ENCODE measurements at regions not wholly inside any gene's neighbourhood (a gene's known extent, or its start where the extent isn't known, plus 50 kb on each side); places are given as distances from the start of the nearest gene placed in this dataset.

DNA sequence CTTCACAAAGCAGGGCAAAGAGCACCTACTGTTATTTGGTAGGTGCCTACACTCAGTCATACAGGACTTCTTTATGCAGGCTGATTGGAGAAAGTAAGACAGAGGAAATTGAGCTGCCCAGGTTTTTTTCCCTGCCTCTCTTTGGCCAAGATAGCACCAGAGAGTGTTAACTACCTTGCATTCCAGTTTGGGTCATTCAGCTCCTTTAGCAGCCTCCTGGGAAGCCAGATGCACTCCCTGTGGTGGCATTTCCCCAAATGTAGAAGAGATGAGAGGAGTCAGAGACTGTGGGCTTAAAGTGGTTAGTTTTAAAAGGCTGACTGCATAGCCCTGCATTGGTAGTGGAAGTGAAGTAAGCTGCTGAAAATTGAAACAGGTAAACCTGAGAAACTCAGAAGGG lies 358.4 kb downstream of the BCKDHB start:
- no peak for DNase-seq (ENCODE audit: low spot score)
- no peaks in the 10 kb centered on the region for H3K4me1 ChIP-seq (ENCODE audit: insufficient read depth, poor library complexity, severe bottlenecking)
- no peaks in the 10 kb centered on the region for H3K36me3 ChIP-seq (ENCODE audit: low read depth)
- no peak overlapping the region for H3K4me3 ChIP-seq (ENCODE audit: severe bottlenecking)
- TF ChIP-seq, protein P1, sequence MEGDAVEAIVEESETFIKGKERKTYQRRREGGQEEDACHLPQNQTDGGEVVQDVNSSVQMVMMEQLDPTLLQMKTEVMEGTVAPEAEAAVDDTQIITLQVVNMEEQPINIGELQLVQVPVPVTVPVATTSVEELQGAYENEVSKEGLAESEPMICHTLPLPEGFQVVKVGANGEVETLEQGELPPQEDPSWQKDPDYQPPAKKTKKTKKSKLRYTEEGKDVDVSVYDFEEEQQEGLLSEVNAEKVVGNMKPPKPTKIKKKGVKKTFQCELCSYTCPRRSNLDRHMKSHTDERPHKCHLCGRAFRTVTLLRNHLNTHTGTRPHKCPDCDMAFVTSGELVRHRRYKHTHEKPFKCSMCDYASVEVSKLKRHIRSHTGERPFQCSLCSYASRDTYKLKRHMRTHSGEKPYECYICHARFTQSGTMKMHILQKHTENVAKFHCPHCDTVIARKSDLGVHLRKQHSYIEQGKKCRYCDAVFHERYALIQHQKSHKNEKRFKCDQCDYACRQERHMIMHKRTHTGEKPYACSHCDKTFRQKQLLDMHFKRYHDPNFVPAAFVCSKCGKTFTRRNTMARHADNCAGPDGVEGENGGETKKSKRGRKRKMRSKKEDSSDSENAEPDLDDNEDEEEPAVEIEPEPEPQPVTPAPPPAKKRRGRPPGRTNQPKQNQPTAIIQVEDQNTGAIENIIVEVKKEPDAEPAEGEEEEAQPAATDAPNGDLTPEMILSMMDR (IDR thresholded peaks at IDR 0.05; ENCODE audit: poor library complexity, severe bottlenecking): no peak
- H3K27ac ChIP-seq (ENCODE audit: poor library complexity, severe bottlenecking): no peak overlapping the region
- no peak for ATAC-seq (ENCODE audit: low read depth)
- H3K27me3 ChIP-seq (ENCODE audit: insufficient read depth, poor library complexity, severe bottlenecking): no peaks in the 10 kb centered on the region
- no peaks in the 10 kb centered on the region for H3K9me3 ChIP-seq (ENCODE audit: severe bottlenecking)

DNA sequence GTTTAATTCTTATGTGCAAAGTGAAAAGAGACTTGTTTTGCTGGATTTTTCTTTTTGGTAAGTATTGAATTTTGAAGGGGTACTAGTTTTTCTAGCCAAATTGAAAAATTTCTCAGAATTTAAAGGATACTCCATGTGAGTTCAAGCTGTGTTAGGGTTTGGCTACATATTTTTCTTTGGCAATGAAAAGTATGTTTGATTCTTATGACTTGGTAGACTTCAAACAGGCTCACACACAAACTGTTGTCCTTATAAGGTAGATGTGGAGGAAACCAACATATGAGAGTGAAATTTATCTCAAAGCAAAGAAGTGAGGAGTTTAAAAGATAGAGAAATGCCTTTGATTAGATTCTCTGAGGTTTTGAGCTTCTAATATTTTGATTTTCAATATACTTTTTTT lies 356.7 kb downstream of the BCKDHB start:
- no peaks in the 10 kb centered on the region for H3K27me3 ChIP-seq (ENCODE audit: insufficient read depth, poor library complexity, severe bottlenecking)
- no peak for ATAC-seq (ENCODE audit: low read depth)
- no peaks in the 10 kb centered on the region for H3K9me3 ChIP-seq (ENCODE audit: severe bottlenecking)
- H3K4me3 ChIP-seq (ENCODE audit: severe bottlenecking): no peak overlapping the region
- TF ChIP-seq, protein P1 (IDR thresholded peaks at IDR 0.05; ENCODE audit: poor library complexity, severe bottlenecking): no peak
- H3K36me3 ChIP-seq (ENCODE audit: low read depth): no peaks in the 10 kb centered on the region
- no peaks in the 10 kb centered on the region for H3K4me1 ChIP-seq (ENCODE audit: insufficient read depth, poor library complexity, severe bottlenecking)
- no peak overlapping the region for H3K27ac ChIP-seq (ENCODE audit: poor library complexity, severe bottlenecking)
- no peak for DNase-seq (ENCODE audit: low spot score)

DNA sequence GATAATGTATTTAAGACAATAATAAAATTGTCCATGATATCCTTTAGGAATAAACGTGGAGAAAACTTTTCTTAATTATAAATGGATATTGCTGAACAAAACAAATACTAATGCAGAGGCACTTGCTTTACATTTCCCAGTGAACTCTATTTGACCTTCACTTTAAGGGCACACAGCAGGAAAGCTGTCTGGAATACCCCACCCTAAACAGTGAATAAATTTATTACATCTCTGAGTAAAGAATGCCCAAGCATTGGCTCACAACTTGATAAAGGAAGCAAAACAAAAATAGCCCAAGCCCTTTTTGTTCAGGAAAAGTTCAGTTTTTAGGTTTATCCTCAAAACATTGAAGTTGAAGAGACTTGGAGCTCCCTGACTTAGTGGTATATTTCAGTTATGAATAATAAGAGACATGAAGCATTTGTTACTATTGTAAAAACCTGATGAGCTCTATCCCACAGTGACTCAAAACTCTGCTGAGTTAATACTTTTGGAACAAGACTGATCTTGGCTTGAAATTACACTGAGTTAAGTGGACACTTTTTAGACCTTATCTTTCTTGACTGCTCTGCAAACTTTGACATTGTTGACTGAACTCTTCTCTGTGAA lies 353.9 kb downstream of the BCKDHB start:
- Histone ChIP-seq H3K9me3 (ENCODE audit: severe bottlenecking) (no peaks in the 10 kb centered on the region), H3K27me3 (ENCODE audit: insufficient read depth, poor library complexity, severe bottlenecking) (no peaks in the 10 kb centered on the region), H3K36me3 (ENCODE audit: low read depth) (no peaks in the 10 kb centered on the region), H3K27ac (ENCODE audit: poor library complexity, severe bottlenecking) (no peak overlapping the region), H3K4me3 (ENCODE audit: severe bottlenecking) (no peak overlapping the region), H3K4me1 (ENCODE audit: insufficient read depth, poor library complexity, severe bottlenecking) (peaks cover 18% of the 10 kb centered on the region)
- TF ChIP-seq, protein P1 (IDR thresholded peaks at IDR 0.05; ENCODE audit: poor library complexity, severe bottlenecking): no peak
- ATAC-seq (ENCODE audit: low read depth): no peak
- no peak for DNase-seq (ENCODE audit: low spot score)

DNA sequence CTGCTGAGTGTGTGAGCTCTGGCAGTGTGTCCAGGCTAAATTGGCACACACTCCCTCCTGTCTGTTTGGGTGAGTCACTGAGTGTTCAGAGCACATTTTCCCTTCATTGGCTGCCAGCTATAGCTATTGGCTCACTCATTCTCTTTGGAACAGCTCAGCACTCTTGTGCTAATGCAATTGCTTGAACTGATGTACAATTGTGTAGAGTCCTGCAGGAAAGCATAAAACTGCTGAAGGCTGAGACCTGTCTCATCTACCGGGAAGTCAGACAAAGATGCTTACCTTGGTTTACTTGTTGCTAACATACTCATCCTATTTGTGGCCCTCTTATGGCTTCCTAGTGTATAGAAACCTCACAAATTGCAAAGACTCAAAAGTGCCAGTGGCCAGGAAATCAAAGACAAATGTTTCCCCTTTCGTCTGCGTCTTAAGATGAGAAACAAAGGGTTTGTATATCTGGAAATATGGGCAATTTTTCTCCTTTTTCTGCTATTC lies 351.0 kb downstream of the BCKDHB start:
- peak; percentile 76 for DNase-seq (ENCODE audit: low spot score)
- Histone ChIP-seq H3K4me3 (ENCODE audit: severe bottlenecking) (no peak overlapping the region), H3K36me3 (ENCODE audit: low read depth) (no peaks in the 10 kb centered on the region), H3K4me1 (ENCODE audit: insufficient read depth, poor library complexity, severe bottlenecking) (peaks cover 36% of the 10 kb centered on the region), H3K27me3 (ENCODE audit: insufficient read depth, poor library complexity, severe bottlenecking) (no peaks in the 10 kb centered on the region), H3K27ac (ENCODE audit: poor library complexity, severe bottlenecking) (peak overlapping the region; percentile 86), H3K9me3 (ENCODE audit: severe bottlenecking) (no peaks in the 10 kb centered on the region)
- TF ChIP-seq, protein P1 (IDR thresholded peaks at IDR 0.05; ENCODE audit: poor library complexity, severe bottlenecking): no peak
- ATAC-seq (ENCODE audit: low read depth): peak; percentile 91

DNA sequence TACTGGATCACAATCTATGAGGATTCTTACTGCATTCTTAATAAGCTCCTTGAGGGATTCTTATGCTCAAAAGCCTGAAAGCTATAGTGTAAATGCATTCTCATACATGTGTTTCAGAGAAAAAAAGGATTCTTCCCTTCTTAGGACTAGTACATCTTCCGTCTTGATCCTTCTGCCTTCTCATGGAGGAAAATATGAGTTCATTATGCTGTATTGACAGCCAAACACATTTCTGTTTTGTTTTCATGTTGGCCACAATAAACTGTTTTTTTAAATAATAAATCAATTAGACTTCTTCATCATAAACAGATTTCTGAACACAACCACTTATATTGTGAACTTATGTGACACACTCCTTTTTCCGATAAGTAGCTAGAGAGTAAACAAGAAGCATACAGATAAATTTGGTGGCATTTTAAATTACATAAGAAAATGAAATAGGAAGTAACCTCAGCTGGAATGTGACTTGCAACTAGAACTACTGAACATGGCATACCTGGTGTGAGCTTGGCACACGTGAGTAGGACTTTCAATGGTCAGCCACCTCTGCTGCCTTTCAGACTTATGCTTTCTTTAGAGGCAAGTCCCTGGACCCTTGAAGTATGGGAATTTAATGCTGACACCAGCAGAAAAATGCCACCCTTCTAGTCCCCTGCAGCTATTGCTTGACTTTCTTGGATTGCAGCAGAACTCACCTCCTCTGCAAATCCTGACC lies 350.4 kb downstream of the BCKDHB start:
- ATAC-seq (ENCODE audit: low read depth) (no peak), DNase-seq (ENCODE audit: low spot score) (no peak)
- Histone ChIP-seq H3K36me3 (ENCODE audit: low read depth) (no peaks in the 10 kb centered on the region), H3K4me3 (ENCODE audit: severe bottlenecking) (no peak overlapping the region), H3K27me3 (ENCODE audit: insufficient read depth, poor library complexity, severe bottlenecking) (no peaks in the 10 kb centered on the region), H3K4me1 (ENCODE audit: insufficient read depth, poor library complexity, severe bottlenecking) (peaks cover 36% of the 10 kb centered on the region), H3K27ac (ENCODE audit: poor library complexity, severe bottlenecking) (peak overlapping the region; percentile 86), H3K9me3 (ENCODE audit: severe bottlenecking) (no peaks in the 10 kb centered on the region)
- TF ChIP-seq, protein P1 (IDR thresholded peaks at IDR 0.05; ENCODE audit: poor library complexity, severe bottlenecking): no peak
